GM23338 (cell line): ENCODE measurements at regions not wholly inside any gene's neighbourhood (a gene's known extent, or its start where the extent isn't known, plus 50 kb on each side); places are given as distances from the start of the nearest gene placed in this dataset.

Experiments
- ATAC-seq: fragments of 200-7000 bp; cut with Tn5 transposase; 3 replicates; pipeline ENCODE4 v1.9.1; 2020
- DNase-seq: peaks from one replicate; pipeline ENCODE4 v3.0.0-alpha.2; 2015; ENCODE audit warnings: low spot score
- H2AFZ ChIP-seq: fragments of 200-600 bp; sonication (generic); 2 replicates; pipeline ENCODE4 v1.8.0; 2016; ENCODE audit warnings: antibody characterized with exemption, mild to moderate bottlenecking, moderate library complexity
- H3F3A ChIP-seq: fragments of 200-600 bp; sonication (generic); replicated peaks from 2 replicates; pipeline ENCODE4 v1.8.0; 2017; ENCODE audit warnings: antibody characterized with exemption, mixed run types, low read depth
- H3K27ac ChIP-seq: fragments of 200-600 bp; sonication (generic); 2 replicates; pipeline ENCODE4 v1.6.1; 2016; ENCODE audit warnings: low read depth
- H3K27me3 ChIP-seq: fragments of 200-600 bp; sonication (generic); 2 replicates; pipeline ENCODE4 v1.8.0; 2016; ENCODE audit warnings: mild to moderate bottlenecking, mixed run types, moderate library complexity; ENCODE audit not compliant: insufficient read depth
- H3K36me3 ChIP-seq: fragments of 200-600 bp; sonication (generic); 2 replicates; pipeline ENCODE4 v1.8.0; 2016; ENCODE audit warnings: mild to moderate bottlenecking; ENCODE audit not compliant: insufficient read depth
- H3K4me1 ChIP-seq: fragments of 200-600 bp; sonication (generic); 2 replicates; pipeline ENCODE4 v1.8.0; 2016; ENCODE audit warnings: mild to moderate bottlenecking, moderate library complexity; ENCODE audit not compliant: insufficient read depth
- H3K4me2 ChIP-seq: fragments of 200-600 bp; sonication (generic); 2 replicates; pipeline ENCODE4 v1.7.1; 2017; ENCODE audit warnings: mixed run types
- H3K4me3 ChIP-seq: fragments of 200-600 bp; sonication (generic); 2 replicates; pipeline ENCODE4 v1.6.1; 2016; ENCODE audit warnings: mixed run types
- H3K79me2 ChIP-seq: fragments of 200-600 bp; sonication (generic); replicated peaks from 2 replicates; pipeline ENCODE4 v1.8.0; 2017; ENCODE audit warnings: mild to moderate bottlenecking; ENCODE audit not compliant: insufficient read depth
- H3K9me2 ChIP-seq: fragments of 200-600 bp; sonication (generic); 2 replicates; pipeline ENCODE4 v1.8.0; 2017; ENCODE audit not compliant: insufficient read depth
- H4K20me1 ChIP-seq: fragments of 200-600 bp; sonication (generic); replicated peaks from 2 replicates; pipeline ENCODE4 v1.8.0; 2017; ENCODE audit warnings: mild to moderate bottlenecking; ENCODE audit not compliant: insufficient read depth
- H3K27ac Mint-ChIP-seq: 2 replicates; pipeline ENCODE4 v1.8.0; 2020; ENCODE audit warnings: inconsistent platforms, mild to moderate bottlenecking, moderate library complexity, mixed read lengths
- H3K27me3 Mint-ChIP-seq: 3 replicates; pipeline ENCODE4 v1.8.0; 2022; ENCODE audit warnings: low read depth, mild to moderate bottlenecking, moderate library complexity, mixed read lengths, inconsistent platforms; ENCODE audit not compliant: insufficient read depth, poor library complexity
- H3K36me3 Mint-ChIP-seq: 3 replicates; pipeline ENCODE4 v1.8.0; 2021; ENCODE audit warnings: low read depth, mild to moderate bottlenecking, inconsistent platforms, moderate library complexity, mixed read lengths
- H3K4me1 Mint-ChIP-seq: 3 replicates; pipeline ENCODE4 v1.8.0; 2020; ENCODE audit warnings: mild to moderate bottlenecking, inconsistent platforms, mixed read lengths
- H3K4me3 Mint-ChIP-seq: 3 replicates; pipeline ENCODE4 v1.8.0; 2021; ENCODE audit warnings: moderate library complexity, mild to moderate bottlenecking, inconsistent platforms, mixed read lengths
- H3K9me3 Mint-ChIP-seq: 3 replicates; pipeline ENCODE4 v1.8.0; 2020; ENCODE audit warnings: moderate library complexity, mild to moderate bottlenecking, inconsistent platforms, mixed read lengths
- CREB1 ChIP-seq: fragments of 250-450 bp; sonication (Bioruptor Pico); IDR thresholded peaks from 2 replicates; pipeline ENCODE4 v1.5.0; 2020; ENCODE audit warnings: low read depth, mild to moderate bottlenecking, moderate library complexity
- ETS1 ChIP-seq: IDR thresholded peaks from 2 replicates; pipeline ENCODE4 v1.6.1; 2016; ENCODE audit warnings: antibody characterized with exemption
- EZH2 ChIP-seq: fragments of 200-600 bp; sonication (generic); IDR thresholded peaks from one replicate; pipeline ENCODE4 v1.8.0; 2017; ENCODE audit warnings: antibody characterized with exemption, mild to moderate bottlenecking, low read depth; ENCODE audit not compliant: unreplicated experiment
- EZH2phosphoT487 ChIP-seq: fragments of 200-600 bp; sonication (generic); IDR thresholded peaks from one replicate; pipeline ENCODE4 v1.8.1; 2018; ENCODE audit warnings: antibody characterized with exemption; ENCODE audit not compliant: unreplicated experiment
- JUNB ChIP-seq: IDR thresholded peaks from one replicate; pipeline ENCODE4 v1.6.1; 2016; ENCODE audit warnings: antibody characterized with exemption; ENCODE audit not compliant: unreplicated experiment
- POLR2AphosphoS5 ChIP-seq: IDR thresholded peaks from 2 replicates; pipeline ENCODE4 v1.6.1; 2016; ENCODE audit warnings: antibody characterized with exemption, low read depth
- STAT1 ChIP-seq: IDR thresholded peaks from one replicate; pipeline ENCODE4 v1.6.1; 2016; ENCODE audit warnings: antibody characterized with exemption; ENCODE audit not compliant: unreplicated experiment
- ZNF114 ChIP-seq: fragments of 250-450 bp; sonication (Bioruptor Pico); IDR thresholded peaks from 2 replicates; pipeline ENCODE4 v1.5.0; 2020; ENCODE audit warnings: mild to moderate bottlenecking, moderate library complexity
- ZNF331 ChIP-seq: fragments of 250-450 bp; sonication (Bioruptor Pico); IDR thresholded peaks from 2 replicates; pipeline ENCODE4 v1.5.0; 2020; ENCODE audit warnings: low read depth, mild to moderate bottlenecking, moderate library complexity
- TF ChIP-seq, protein P1 (sequence below): IDR thresholded peaks from one replicate; pipeline ENCODE4 v1.6.1; 2018; ENCODE audit warnings: antibody characterized with exemption; ENCODE audit not compliant: unreplicated experiment

DNA sequence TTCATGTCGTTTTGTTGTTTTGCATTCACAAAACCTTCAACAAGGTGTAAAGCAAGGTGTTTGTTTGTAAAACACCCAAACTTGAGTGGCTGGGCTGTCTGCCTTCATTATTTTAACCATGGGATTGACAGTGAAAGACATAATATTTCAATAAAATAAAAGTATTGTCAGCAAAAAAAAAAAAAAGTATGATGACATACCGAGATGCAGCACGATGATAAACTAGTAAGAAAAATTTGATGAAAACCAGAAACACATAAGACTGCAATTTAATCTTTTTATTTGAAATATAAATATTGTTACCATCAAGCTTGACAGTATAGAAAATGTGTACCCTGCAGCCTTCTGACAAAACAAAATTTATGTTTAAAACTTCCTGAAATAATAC is 419.3 kb upstream of the DYNLRB2 start:
- TF ChIP-seq EZH2phosphoT487 (no peak), POLR2AphosphoS5 (no peak), CREB1 (CRISPR knock-in tag) (no peak), EZH2 (no peak), ZNF331 (CRISPR knock-in tag) (no peak)
- TF ChIP-seq, protein P1, sequence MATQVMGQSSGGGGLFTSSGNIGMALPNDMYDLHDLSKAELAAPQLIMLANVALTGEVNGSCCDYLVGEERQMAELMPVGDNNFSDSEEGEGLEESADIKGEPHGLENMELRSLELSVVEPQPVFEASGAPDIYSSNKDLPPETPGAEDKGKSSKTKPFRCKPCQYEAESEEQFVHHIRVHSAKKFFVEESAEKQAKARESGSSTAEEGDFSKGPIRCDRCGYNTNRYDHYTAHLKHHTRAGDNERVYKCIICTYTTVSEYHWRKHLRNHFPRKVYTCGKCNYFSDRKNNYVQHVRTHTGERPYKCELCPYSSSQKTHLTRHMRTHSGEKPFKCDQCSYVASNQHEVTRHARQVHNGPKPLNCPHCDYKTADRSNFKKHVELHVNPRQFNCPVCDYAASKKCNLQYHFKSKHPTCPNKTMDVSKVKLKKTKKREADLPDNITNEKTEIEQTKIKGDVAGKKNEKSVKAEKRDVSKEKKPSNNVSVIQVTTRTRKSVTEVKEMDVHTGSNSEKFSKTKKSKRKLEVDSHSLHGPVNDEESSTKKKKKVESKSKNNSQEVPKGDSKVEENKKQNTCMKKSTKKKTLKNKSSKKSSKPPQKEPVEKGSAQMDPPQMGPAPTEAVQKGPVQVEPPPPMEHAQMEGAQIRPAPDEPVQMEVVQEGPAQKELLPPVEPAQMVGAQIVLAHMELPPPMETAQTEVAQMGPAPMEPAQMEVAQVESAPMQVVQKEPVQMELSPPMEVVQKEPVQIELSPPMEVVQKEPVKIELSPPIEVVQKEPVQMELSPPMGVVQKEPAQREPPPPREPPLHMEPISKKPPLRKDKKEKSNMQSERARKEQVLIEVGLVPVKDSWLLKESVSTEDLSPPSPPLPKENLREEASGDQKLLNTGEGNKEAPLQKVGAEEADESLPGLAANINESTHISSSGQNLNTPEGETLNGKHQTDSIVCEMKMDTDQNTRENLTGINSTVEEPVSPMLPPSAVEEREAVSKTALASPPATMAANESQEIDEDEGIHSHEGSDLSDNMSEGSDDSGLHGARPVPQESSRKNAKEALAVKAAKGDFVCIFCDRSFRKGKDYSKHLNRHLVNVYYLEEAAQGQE = no peak
- H3K36me3 Mint-ChIP-seq = no peaks in the 10 kb centered on the region
- no peak overlapping the region for H3K27ac ChIP-seq
- H3K27me3 Mint-ChIP-seq = no peaks in the 10 kb centered on the region
- H3F3A ChIP-seq = no peaks in the 10 kb centered on the region
- H3K27me3 ChIP-seq = no peaks in the 10 kb centered on the region
- DNase-seq = no peak
- H3K27ac Mint-ChIP-seq = no peak overlapping the region
- no peak overlapping the region for H3K4me3 Mint-ChIP-seq
- H3K9me2 ChIP-seq = peaks cover 13% of the 10 kb centered on the region; the same call in 1 of the 2 replicates
- ATAC-seq = no peak
- no peaks in the 10 kb centered on the region for H3K79me2 ChIP-seq
- H3K4me3 ChIP-seq = no peak overlapping the region
- no peak overlapping the region for H3K4me2 ChIP-seq
- peak overlapping the region; percentile 83; the same call in 1 of the 2 replicates for H2AFZ ChIP-seq
- no peaks in the 10 kb centered on the region for H3K4me1 ChIP-seq
- H3K9me3 Mint-ChIP-seq = no peaks in the 10 kb centered on the region; the same call in 1 of the 3 replicates
- H3K4me1 Mint-ChIP-seq = no peaks in the 10 kb centered on the region
- H3K36me3 ChIP-seq = no peaks in the 10 kb centered on the region
- no peaks in the 10 kb centered on the region for H4K20me1 ChIP-seq

GRCh38 chr16:80120899-80121521 is 419.8 kb upstream of the DYNLRB2 start:
- H3K36me3 Mint-ChIP-seq = no peaks in the 10 kb centered on the region
- TF ChIP-seq ZNF331 (CRISPR knock-in tag) = no peak
- no peak for TF ChIP-seq ZNF114
- no peak for TF ChIP-seq STAT1
- no peak for TF ChIP-seq ETS1
- TF ChIP-seq, protein P1 = no peak
- no peak for TF ChIP-seq POLR2AphosphoS5
- no peak for TF ChIP-seq JUNB
- no peak for TF ChIP-seq EZH2phosphoT487
- no peak for TF ChIP-seq EZH2
- TF ChIP-seq CREB1 (CRISPR knock-in tag) = no peak
- Histone ChIP-seq H3K4me3 (no peak overlapping the region), H3K36me3 (no peaks in the 10 kb centered on the region), H3K27ac (no peak overlapping the region), H4K20me1 (no peaks in the 10 kb centered on the region), H3K79me2 (no peaks in the 10 kb centered on the region), H3K9me2 (peaks cover 13% of the 10 kb centered on the region; the same call in 1 of the 2 replicates), H3K27me3 (no peaks in the 10 kb centered on the region), H3K4me2 (no peak overlapping the region), H3K4me1 (no peaks in the 10 kb centered on the region), H2AFZ (peak overlapping the region; percentile 83; the same call in 1 of the 2 replicates), H3F3A (no peaks in the 10 kb centered on the region)
- H3K4me1 Mint-ChIP-seq = no peaks in the 10 kb centered on the region
- ATAC-seq (no peak), DNase-seq (no peak)
- H3K4me3 Mint-ChIP-seq = no peak overlapping the region
- no peaks in the 10 kb centered on the region; the same call in 1 of the 3 replicates for H3K9me3 Mint-ChIP-seq
- H3K27ac Mint-ChIP-seq = no peak overlapping the region
- no peaks in the 10 kb centered on the region for H3K27me3 Mint-ChIP-seq
